ENCODE measurements at regions not wholly inside any gene's neighbourhood (a gene's known extent, or its start where the extent isn't known, plus 50 kb on each side); places are given as distances from the start of the nearest gene placed in this dataset.

- TF ChIP-seq CTCF (IDR thresholded peaks at IDR 0.05): no peak
- no peak for TF ChIP-seq POLR2A (IDR thresholded peaks at IDR 0.05)
These were observed 157.6 kb upstream of the AGR3 start for GRCh38 chr7:17039372-17039771.

All from breast epithelium (tissue), 3 donors.